Vagina (tissue), 2 donors: ENCODE measurements at regions not wholly inside any gene's neighbourhood (a gene's known extent, or its start where the extent isn't known, plus 50 kb on each side); places are given as distances from the start of the nearest gene placed in this dataset.
"Not testable (repeated sequence)": the region's sequence is repeated elsewhere in the genome, so short reads cannot be mapped to it uniquely, and the experiment has no call there.

Experiments used
- DNase-seq, 2 donors: peaks; one replicate each; pipeline ENCODE4 v3.0.0-alpha.2; 2017; ENCODE audit errors: extremely low spot score in 2 of 2
- H3K27ac ChIP-seq: fragments of 200-600 bp; sonication (generic); one replicate; pipeline ENCODE4 v1.5.1; 2019
- H3K27me3 ChIP-seq: fragments of 200-600 bp; sonication (generic); one replicate; pipeline ENCODE4 v1.5.1; 2019
- H3K36me3 ChIP-seq, 2 donors: fragments of 200-600 bp; sonication (generic); one replicate each; pipeline ENCODE4 v1.5.1; 2017 to 2019
- H3K4me1 ChIP-seq: fragments of 200-600 bp; sonication (generic); one replicate; pipeline ENCODE4 v1.5.1; 2019
- H3K4me3 ChIP-seq, 2 donors: fragments of 200-600 bp; sonication (generic); 1 replicate in 1 of 2; 2 replicates in 1 of 2; pipeline ENCODE4 v1.5.1; 2016 to 2019
- H3K9me3 ChIP-seq: fragments of 200-600 bp; sonication (generic); one replicate; pipeline ENCODE4 v1.5.1; 2019
- CTCF ChIP-seq, 3 experiments: fragments of 450-650 bp in 2 of 3; fragments of 200-600 bp in 1 of 3; sonication (generic) in 1 of 3; IDR thresholded peaks; one replicate each; pipeline ENCODE4 v1.5.1; 2017 to 2019; ENCODE audit warnings: antibody characterized with exemption in 3 of 3, mild to moderate bottlenecking in 2 of 3, moderate library complexity in 2 of 3
- POLR2A ChIP-seq, 2 donors: fragments of 450-650 bp; IDR thresholded peaks; one replicate each; pipeline ENCODE4 v1.6.1; 2017; ENCODE audit warnings: antibody characterized with exemption in 2 of 2, mild to moderate bottlenecking in 2 of 2, moderate library complexity in 2 of 2
- POLR2AphosphoS5 ChIP-seq, 2 donors: sonication (generic); formaldehyde crosslinking; IDR thresholded peaks; one replicate each; pipeline ENCODE4 v1.9.0; 2017; ENCODE audit warnings: antibody characterized with exemption in 2 of 2, mild to moderate bottlenecking in 2 of 2, low read depth in 1 of 2; ENCODE audit not compliant: insufficient read depth in 1 of 2
- intact Hi-C: fragments of 100-400 bp; cut with DNase I; formaldehyde crosslinking; loops from one replicate; pipeline ENCODE4 v1.15.1; 2023

DNA sequence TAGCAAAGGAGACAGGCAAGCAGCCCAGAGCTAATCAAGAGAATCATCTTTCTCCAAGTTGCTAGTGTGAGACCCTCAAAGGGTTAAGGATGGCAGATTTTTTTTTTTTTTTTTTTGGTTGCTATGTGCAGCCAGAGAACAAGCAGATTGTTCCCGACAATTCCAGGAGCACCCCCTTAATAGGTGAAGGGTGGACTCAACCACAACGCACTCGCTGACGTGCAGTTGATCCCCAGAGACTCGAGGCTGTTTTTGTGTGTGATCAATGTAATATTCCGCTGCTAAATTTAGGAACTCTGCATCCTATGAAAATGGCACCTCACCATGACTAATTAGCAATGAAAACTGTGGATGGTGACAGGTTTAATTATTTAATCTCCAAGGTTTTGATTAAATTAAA, 789.0 kb downstream of the KCNA4 start:
- Histone ChIP-seq H3K27me3 (no peaks in the 10 kb centered on the region), H3K36me3 (no peaks in the 10 kb centered on the region), H3K9me3 (no peaks in the 10 kb centered on the region), H3K27ac (no peak overlapping the region), H3K4me1 (no peaks in the 10 kb centered on the region), H3K4me3 (no peak overlapping the region)
- no peak for DNase-seq
- TF ChIP-seq POLR2AphosphoS5 (IDR thresholded peaks at IDR 0.05; ENCODE audit: insufficient read depth in 1 of 2, low read depth in 1 of 2) (no peak), CTCF (IDR thresholded peaks at IDR 0.05) (no peak), POLR2A (IDR thresholded peaks at IDR 0.05) (no peak)
- intact Hi-C loops = no loop called here

GRCh38 chr11:29224739-29225384, 792.0 kb downstream of the KCNA4 start:
- TF ChIP-seq CTCF (IDR thresholded peaks at IDR 0.05) (no peak), POLR2AphosphoS5 (IDR thresholded peaks at IDR 0.05; ENCODE audit: insufficient read depth in 1 of 2, low read depth in 1 of 2) (no peak), POLR2A (IDR thresholded peaks at IDR 0.05) (no peak)
- H3K9me3 ChIP-seq = no peaks in the 10 kb centered on the region
- H3K36me3 ChIP-seq = no peaks in the 10 kb centered on the region
- intact Hi-C loops = no loop called here
- H3K27me3 ChIP-seq = no peaks in the 10 kb centered on the region
- H3K4me1 ChIP-seq = no peaks in the 10 kb centered on the region
- no peak overlapping the region for H3K27ac ChIP-seq
- H3K4me3 ChIP-seq = no peak overlapping the region
- DNase-seq = no peak

- H3K36me3 ChIP-seq, H3K9me3 ChIP-seq, DNase-seq, H3K27me3 ChIP-seq, intact Hi-C loops, H3K4me1 ChIP-seq, H3K27ac ChIP-seq, H3K4me3 ChIP-seq: not testable (repeated sequence)
Observed at GRCh38 chr11:29219531-29219930, 797.3 kb downstream of the KCNA4 start.

- TF ChIP-seq POLR2AphosphoS5 (IDR thresholded peaks at IDR 0.05; ENCODE audit: insufficient read depth in 1 of 2, low read depth in 1 of 2) (no peak), POLR2A (IDR thresholded peaks at IDR 0.05) (no peak), CTCF (IDR thresholded peaks at IDR 0.05) (no peak)
- DNase-seq = no peak
Observed at GRCh38 chr11:29217901-29218300, 798.9 kb downstream of the KCNA4 start.

GRCh38 chr11:29214833-29215232, 802.0 kb downstream of the KCNA4 start:
- Histone ChIP-seq H3K4me1 (no peaks in the 10 kb centered on the region), H3K9me3 (no peaks in the 10 kb centered on the region), H3K27me3 (no peaks in the 10 kb centered on the region), H3K4me3 (no peak overlapping the region), H3K27ac (no peak overlapping the region), H3K36me3 (no peaks in the 10 kb centered on the region)
- TF ChIP-seq POLR2AphosphoS5 (IDR thresholded peaks at IDR 0.05; ENCODE audit: insufficient read depth in 1 of 2, low read depth in 1 of 2) (no peak), POLR2A (IDR thresholded peaks at IDR 0.05) (no peak), CTCF (IDR thresholded peaks at IDR 0.05) (no peak)
- no peak for DNase-seq
- intact Hi-C loops = no loop called here

More at GRCh38 chr11:29217901-29218300, 798.9 kb downstream of the KCNA4 start:
- H3K36me3 ChIP-seq = no peaks in the 10 kb centered on the region
- H3K9me3 ChIP-seq = no peaks in the 10 kb centered on the region
- no peaks in the 10 kb centered on the region for H3K4me1 ChIP-seq
- intact Hi-C loops = no loop called here
- H3K27me3 ChIP-seq = no peaks in the 10 kb centered on the region
- no peak overlapping the region for H3K4me3 ChIP-seq
- no peak overlapping the region for H3K27ac ChIP-seq
